ENCODE measurements at regions not wholly inside any gene's neighbourhood (a gene's known extent, or its start where the extent isn't known, plus 50 kb on each side); places are given as distances from the start of the nearest gene placed in this dataset.
A peak's percentile ranks its signal among the peaks of the same experiment; 100 is the strongest.

DNA sequence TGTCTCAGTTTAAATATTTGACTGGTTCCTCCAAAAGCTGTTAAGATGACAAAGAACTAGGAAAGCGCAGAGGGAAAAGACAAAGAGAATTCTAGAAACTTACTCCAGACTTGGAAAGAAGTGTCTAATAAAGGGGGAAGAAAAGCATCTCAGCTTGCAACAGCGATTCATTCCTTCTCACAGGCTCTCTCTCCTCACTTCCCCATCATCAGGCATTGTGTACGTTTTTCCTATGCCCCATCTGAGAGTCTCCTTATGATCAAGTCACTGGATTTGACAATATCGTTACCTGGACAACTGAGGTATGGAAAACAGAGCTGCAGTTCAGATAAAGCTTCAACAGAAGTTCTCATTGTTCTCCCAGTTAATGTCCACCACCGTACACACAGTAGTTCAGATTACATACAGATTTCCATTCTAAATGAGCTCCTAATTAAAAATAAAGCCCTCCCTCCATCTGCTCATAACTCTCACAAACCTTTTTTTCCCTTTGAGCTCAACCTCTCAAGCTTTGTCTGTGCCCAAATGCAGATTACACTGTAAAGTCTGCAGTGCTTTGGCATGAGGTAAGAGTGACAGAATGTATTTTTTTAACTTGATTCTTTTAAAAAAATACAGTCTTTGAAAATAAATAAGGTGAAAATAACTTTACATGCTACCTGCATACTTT, 254.4 kb upstream of the THBS1 start:
- DNase-seq, result peak; percentile 6 to 34

DNA sequence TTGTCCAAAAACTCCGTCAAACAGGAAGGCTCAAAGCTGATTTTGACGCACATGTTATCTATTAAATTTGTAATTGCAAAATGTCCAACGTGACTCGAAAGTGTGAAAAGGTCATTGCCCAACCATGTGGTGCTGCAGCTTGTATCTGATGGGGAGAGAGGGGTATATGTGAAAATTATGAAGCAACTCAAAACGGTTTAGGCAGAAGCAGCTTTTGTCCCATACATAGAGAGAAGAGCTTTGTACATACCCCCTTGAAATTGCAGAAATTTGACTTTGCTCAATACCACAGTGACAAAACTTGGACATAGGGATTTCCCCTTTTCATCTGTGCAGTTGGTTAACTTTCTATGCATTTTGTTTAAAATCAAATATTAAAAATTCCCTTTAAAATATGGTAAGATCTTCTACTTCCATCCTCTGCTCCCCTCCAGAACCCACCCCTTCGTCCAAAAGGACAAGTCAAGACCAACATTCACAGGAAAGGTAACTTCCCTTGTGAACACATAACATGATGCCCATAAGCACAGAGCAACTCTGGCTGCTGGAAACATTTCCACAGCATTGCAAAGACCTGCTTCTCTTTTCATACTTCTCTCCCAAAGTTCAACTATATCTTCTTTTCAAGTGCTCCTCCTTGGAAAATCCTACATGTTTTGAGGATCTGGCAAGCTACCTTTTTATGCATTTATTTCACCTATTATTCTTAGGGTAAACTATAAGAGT, 253.7 kb upstream of the THBS1 start:
- DNase-seq, result peak; percentile 95 to 96

DNA sequence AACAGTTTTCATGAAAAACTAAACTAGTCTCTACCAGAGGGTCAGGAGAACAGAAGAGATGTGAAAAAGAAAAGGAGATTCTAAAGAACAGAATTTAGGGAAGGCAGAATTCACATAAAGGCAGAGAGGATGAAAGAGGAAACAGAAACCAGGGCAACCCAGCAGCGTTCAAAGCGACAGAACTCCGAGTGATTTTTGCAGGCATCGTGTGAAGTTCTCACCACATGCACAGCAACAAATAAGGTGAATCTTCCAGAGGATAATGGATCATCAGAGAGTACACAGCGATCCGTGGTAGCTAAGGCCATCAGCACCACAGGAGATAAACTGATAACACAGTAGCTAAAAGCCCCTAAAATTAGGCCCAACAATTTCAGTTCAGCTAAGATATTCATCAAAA, 250.8 kb upstream of the THBS1 start:
- DNase-seq, result no peak

DNA sequence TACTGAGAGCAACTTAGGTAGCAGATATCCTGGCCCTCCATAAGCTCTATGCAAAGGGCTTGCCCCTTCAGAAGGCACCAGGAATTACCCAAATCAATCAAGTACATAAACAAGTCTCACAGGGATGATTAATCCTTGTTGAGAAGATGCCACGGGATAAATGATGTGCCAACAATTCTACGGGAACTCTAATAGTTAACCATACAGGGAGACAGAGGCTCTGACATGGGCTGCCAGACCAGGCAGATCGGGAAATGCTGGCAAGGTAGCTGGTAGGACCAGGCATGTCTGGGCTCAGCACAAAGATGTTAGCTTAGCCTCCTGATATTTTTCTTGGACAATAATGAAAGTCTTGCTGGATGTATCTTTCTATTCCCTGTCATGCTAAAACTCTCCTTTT, 249.3 kb upstream of the THBS1 start:
- DNase-seq, result no peak

DNA sequence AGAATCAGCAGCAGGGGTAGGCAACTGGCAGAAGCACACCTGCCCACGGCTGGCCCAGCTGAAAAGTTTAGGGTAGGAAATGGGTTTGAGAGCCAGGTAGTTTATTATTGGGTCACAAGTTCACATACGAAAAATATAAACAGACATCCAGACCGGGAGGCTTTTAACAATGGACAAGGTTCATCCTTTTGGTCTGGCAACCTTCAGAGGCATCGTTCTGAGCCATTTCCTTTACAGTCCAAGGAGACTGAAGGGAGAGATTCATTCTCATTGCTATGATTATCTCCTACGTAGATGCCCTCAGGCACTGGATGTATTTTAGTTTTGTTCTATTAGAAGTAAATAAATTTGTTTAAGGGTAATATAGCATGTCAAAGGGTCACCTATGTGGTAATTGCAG, 248.0 kb upstream of the THBS1 start:
- DNase-seq, result no peak

DNA sequence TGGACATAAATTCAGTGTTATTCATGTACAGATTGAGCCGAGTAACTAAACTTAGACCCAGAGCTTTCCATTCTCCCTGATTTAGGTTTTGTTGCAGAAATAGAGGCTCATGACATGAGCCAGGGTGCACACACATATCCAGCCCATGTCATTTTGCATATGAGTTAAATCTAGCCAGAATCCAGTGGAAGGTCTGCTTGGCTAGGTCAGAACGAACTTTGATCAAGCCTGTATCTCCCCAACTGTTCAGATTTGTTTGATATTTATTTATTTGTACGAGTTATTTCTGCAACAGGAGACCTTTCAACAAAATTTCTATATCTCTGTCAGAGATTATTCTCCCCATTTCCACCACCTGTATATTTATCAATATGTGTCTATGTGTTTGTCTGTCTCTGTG, 247.5 kb upstream of the THBS1 start:
- DNase-seq, result no peak

DNA sequence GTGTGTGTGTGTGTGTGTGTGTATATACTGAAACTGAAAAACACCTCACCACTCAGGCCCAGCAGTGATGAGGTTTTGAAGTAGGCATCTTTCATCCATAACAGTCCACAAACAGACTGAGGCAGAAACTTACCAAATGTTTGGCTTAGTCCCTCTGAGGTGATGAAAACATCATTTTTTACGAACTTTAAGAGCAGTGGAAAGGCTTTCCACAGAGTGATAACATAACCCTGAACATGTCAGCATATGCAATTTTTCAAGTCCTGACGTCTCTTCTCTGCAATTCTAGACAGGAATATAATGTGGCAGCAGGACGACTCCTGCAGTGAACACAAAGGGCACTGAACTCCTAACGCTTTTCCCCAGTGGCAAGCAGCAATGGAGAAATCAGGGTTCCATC, 247.0 kb upstream of the THBS1 start:
- DNase-seq, result no peak

DNA sequence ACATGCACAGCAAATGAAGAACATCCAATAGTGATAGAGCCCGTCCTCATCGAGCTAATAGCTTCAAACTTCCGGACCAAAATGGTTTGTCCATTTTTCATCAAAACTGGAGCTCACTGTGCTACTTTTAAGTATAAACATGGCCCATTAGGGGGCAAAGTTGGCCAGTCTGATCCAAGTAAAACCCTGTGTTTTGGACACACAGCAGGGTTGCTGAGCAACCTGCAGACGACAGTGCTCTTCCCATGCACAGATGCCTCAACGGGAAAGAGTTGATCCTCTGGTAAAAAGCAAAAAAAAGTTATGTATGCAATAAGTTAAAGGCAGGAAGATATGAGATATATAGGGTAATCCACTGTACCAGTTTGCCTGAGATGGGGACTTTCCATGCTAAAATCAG, 244.0 kb upstream of the THBS1 start:
- DNase-seq, result no peak

DNA sequence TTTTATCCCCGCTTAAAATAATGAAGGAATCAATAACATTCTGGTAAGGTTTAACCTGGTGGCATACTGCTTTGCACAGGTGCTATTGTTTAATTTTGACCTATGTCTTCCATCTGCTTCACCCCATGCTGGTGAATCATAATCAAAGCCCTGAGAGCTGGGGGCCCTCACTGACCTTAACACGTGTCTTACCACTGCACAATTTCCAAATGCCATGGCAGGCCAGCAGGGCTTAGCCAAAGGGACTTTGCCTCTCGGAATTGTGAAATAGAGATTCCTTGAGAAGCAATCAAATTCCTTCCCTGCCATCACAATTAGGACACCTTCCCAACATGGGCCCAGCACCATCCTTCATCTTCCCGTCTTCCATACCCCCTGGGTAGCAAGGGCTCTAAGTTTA, 242.6 kb upstream of the THBS1 start:
- no peak for DNase-seq

DNA sequence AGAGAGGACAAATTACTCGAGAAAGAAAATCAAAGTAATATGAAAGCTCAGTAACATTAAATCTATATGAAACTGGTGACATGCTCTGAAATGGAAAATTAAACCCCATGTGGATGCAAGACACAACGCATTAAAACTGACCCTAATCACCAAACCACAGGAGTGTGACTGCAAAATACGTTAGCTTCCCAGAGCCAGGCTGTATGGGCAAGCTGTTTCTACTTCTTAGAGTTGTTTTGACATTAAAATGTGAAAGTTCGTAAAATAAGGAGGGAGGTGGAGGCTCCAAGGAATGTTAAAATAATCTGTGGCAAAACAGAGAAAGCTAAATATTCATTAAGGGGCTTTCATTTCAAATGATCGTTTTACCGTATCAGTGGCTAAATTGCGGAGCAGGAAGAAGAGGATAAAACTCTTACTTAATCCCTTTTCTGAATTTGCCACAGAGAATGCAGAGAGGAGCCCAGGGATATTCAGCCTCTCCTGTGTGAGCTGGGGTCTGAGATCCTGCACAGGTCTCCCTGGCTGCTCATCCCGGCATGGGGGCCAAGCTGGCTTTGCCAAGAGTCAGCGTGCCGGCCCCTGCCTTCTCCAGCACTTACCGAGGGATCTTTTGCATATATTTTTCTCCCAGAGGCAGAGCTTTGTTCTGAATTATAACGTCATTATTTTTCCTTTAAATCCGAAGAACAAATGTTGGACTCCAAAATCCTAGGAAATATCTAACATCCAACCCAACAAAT, 239.8 kb upstream of the THBS1 start:
- no peak for DNase-seq

DNA sequence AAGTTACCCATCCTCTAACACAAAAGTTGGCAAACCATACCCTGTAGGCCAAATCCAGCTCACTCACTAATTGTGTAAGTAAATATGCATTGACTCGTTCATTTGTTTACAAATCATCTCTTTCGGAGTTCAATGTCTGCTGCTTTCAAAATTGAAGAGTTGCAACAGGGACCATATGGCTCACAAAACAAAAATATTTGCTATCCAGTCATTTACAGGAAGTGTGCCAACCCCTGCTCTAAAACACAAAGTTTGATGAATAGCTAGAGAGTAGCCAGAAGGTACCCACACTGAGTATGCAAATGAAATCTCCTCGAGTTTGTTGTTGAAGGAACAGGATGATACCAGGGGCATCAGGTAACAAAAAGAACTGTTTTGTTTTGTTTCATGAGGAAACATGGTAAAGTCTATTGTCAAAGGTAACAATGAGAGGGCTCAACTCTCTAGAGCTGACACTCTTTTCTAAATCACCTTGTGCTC, 236.2 kb upstream of the THBS1 start:
- DNase-seq, result no peak

DNA sequence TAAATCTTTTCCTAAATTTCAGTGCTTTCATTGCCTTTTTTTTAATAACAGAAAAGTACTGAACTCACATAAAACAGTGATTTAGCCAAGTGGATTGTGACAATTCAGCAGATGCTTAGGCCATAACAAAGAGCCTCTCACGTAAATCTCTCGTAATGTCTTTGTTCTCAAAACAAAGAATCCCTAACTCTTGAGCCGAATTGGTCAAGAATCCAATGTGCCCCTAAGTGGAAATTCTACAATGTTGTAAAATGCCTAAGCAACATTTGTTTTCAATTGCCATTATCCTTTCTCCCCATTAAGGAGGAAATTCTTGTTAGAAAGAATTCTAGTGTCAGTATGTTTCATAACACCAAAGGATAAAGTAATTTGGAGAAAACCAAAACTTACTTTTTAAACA, 235.7 kb upstream of the THBS1 start:
- DNase-seq, result no peak

DNA sequence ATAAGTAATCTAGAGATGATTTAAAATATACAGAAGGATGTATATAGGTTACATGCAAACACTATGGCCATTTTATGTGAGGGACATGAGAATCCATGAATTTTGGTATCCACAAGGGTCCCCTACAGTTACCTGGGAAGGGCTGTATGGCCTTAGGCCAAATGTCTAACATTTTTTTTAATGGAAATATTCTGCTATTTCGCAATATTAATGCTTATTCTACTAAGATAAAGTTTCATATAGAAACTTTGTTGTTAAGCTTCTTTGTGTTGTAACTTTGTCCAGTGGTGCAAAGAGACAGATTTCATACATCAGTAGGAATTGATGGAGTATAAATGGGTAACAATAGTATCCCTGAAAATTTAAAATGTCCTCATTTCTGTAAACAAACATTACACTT, 233.4 kb upstream of the THBS1 start:
- no peak for DNase-seq

DNA sequence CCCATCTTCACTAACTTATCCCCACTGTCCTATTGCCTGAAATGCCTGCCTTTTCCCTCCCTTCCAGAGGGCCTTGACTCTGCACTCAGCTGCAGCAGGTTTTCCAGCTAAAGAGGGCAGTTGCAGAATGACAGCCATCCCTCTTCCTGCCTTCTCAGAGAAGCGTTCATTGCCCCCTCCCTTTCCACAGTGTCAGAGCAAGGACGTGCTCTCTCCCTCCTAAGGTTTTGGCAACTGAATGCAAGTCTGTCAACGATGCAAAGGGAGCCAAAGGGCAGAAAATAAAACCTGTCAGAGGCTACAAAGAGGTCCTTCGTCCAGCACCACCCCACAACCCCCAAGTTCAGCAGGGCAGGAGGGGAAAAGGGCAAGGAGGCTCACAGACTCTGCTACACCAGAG, 230.1 kb upstream of the THBS1 start:
- DNase-seq, result no peak

DNA sequence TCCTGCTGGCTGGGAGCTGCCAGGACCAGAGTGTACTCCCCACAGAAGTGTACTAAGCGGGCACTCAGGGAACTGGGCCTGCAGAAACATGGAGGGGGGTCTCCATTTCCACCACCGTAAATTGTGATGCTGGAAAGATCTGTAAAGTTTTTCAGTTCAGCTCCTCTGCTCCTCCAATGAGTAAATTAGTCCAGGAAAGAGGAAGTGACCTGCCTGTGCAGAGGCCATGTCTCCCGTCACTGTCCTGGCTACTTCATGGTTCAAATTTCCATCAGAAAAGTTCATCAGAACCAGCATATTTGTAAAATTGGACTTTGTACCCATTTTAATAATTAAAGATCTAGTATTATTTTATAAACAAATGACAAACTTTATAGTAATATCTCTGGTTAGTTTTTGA, 226.7 kb upstream of the THBS1 start:
- no peak for DNase-seq

DNA sequence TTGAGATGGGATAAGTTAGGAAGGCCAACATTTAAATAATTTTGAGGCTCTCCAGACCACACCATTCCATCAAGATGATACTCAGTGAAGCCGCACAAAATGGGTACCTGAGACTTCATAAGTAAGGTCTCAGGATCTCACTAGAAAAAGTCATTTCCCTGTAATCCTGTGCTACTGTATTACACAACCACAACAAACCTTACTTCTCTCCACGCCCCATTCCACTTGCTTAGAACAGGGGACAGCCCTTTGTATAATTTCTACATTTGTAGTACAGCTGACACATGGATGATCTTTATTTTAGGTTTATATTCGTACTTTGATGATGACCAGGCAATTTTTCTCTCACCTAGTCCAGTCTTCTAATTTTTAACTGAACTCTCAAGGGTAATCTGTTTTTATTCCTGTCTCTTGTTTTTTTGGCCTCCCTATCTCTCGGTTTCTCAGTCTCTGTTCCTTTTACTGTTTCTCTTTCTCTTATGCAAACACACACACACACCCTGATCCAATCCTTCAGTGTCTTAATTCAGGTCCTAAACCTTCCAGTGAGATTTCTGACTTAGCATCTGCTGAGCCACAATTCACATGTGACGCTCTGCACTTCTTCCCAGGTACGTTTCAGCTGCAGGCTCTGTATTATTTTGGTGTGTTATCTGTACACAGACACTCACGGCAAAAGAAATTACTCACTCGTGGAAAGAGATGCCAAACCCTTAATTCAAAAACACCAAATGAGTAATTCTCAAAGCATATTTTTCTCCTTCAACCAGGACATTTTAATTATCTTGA, 223.2 kb upstream of the THBS1 start:
- DNase-seq, result no peak

DNA sequence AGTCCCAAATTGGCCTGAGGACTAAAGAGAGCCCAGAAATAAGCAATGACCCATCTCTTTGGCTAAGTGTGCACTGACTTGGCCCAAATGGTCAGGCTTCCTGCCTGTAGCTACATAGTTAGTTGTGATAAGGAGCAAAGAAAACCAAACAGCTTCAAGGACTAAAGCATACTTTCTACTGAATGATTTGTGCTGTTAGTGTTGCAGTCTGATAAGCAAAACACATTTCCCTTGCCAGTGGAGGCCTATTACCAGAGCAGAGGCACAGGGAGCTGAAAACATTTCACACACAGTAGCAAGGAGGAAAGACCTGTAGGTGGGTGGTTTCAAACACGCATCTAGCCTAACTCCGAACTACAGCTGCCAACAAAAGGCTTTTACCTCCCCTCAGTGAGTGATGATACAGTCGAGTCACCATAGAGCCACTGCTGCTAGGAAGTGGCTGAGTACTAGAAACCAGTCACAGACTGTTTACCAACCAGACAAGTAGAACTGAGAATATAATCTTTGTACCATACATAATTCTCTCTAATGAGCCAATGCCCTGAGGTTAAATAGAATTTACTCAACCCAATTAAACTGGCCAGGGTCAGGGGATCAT, 222.3 kb upstream of the THBS1 start:
- no peak for DNase-seq

DNA sequence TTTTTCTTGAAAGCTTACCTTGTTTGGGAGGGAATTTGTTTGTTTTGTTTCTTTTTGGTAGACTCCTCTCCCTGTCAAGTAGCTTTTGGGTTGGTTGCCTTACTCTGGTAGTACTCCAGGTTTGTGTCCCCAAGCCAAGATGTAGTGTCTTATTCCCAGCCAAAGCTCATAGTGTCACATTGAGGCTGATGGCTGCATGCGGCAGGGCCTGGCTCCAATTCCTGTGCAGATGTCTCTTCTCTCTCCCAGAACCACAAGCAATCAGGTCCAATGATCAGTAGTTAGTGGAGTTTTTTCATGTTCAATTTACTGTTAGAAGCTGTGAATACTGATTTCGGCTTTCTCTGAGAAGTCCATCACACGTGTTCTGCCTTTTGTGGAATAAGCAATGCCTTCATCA, 221.1 kb upstream of the THBS1 start:
- no peak for DNase-seq

DNA sequence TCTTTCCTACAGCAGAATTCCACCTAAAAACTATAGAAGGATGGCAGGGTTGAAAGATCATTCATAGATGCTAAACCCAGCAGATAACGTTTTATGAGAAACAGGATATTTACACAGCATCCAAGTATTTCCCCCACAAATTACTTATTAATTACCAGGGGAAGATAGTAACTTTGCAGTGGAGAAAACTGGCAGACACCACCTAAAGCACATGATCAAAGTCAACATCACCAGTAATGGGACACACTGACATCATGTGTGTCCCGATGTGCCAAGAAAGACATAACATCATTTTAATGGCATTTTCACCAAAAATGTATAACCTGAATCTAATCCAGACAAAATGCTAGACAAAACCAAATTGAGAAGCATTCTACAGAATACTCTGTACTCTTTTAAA, 220.4 kb upstream of the THBS1 start:
- DNase-seq, result no peak

DNA sequence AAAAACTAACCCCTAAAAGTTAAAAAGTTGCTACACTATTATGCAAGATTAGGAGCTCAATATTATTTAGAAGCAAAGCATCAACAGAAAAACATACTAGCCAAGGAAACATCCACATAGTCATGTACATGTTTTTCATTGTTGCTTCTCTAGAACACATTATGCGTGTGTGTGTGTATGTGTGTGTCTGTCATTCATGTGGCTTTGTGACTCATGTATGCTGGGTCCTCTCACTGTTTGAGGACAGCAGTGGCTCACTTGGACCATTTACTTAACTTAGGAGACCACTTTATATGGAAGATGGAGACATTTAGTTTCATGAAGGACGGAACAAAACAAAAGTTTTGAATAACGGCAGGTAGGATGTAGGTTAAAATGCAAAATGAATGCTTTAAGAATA, 219.4 kb upstream of the THBS1 start:
- DNase-seq, result no peak

DNA sequence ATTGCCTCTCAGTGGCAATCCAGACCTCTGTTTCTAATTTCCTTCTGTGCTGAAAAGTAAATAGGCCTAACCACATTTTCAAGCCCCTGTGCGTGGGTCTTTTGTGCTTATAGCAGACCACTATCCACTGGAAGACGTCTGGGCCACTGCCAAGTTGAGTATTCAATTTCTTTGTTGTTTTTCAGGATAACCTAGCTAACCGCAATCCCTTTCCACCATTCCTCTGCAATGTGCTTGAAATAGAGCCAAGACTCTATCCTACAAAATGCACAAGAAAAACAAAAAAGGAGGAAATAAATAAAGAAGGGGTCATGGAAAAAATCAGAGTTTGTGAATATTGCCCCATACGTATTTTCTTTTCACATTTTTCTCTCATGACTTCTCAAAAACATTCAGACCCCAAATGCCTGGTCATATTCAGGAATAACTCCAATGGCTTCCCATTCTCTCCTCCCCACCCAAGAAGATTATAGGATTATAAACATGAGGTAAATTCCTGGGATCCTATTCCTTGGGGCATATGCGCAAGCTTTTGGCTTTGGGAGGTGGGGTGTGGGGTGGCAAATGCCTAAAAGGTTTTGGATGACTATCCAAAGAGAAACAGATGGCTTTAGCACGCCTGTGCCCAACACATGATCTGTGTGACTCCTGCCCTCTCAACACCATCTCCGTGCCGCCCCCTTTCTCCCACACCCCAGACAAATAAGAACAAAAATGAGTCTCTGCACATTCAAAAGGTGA, 217.9 kb upstream of the THBS1 start:
- no peak for DNase-seq
